HG03575 (cell line): ENCODE measurements at regions not wholly inside any gene's neighbourhood (a gene's known extent, or its start where the extent isn't known, plus 50 kb on each side); places are given as distances from the start of the nearest gene placed in this dataset.

Experiments used
- ATAC-seq: cut with Tn5 transposase; IDR thresholded peaks from one replicate; pipeline ENCODE4 v1.9.1; 2021; ENCODE audit not compliant: unreplicated experiment, insufficient number of reproducible peaks, low FRiP score; ENCODE audit errors: extremely low read depth

- ATAC-seq = no peak
These were observed 287.2 kb downstream of the SATB1 start for GRCh38 chr3:18137958-18138357.

GRCh38 chr3:18135060-18135814, 289.9 kb downstream of the SATB1 start:
- ATAC-seq = no peak

- no peak for ATAC-seq
These were observed 290.6 kb downstream of the SATB1 start for GRCh38 chr3:18134386-18135059.

GRCh38 chr3:18132991-18133390, 292.1 kb downstream of the SATB1 start:
- ATAC-seq = no peak

- ATAC-seq = no peak
These were observed 297.1 kb downstream of the SATB1 start for GRCh38 chr3:18127859-18128681.

- peak; percentile 92 for ATAC-seq
These were observed 297.8 kb downstream of the SATB1 start for GRCh38 chr3:18127174-18127858.

GRCh38 chr3:18126772-18127171, 298.4 kb downstream of the SATB1 start:
- no peak for ATAC-seq

GRCh38 chr3:18124501-18124900, 300.6 kb downstream of the SATB1 start:
- ATAC-seq = no peak

GRCh38 chr3:18122264-18122663, 302.9 kb downstream of the SATB1 start:
- no peak for ATAC-seq

GRCh38 chr3:18121020-18121419, 304.1 kb downstream of the SATB1 start:
- ATAC-seq = no peak

GRCh38 chr3:18119866-18120265, 305.3 kb downstream of the SATB1 start:
- no peak for ATAC-seq

- ATAC-seq = no peak
These were observed 310.2 kb downstream of the SATB1 start for GRCh38 chr3:18114894-18115293.

- ATAC-seq = no peak
These were observed 311.7 kb downstream of the SATB1 start for GRCh38 chr3:18113417-18113816.

GRCh38 chr3:18112674-18113375, 312.3 kb downstream of the SATB1 start:
- ATAC-seq = no peak

GRCh38 chr3:18111796-18112232, 313.3 kb downstream of the SATB1 start:
- peak; percentile 82 for ATAC-seq

- ATAC-seq = no peak
These were observed 321.5 kb downstream of the SATB1 start for GRCh38 chr3:18103591-18103990.

GRCh38 chr3:18100121-18100520, 325.0 kb downstream of the SATB1 start:
- no peak for ATAC-seq

- no peak for ATAC-seq
These were observed 325.5 kb downstream of the SATB1 start for GRCh38 chr3:18099611-18100010.
